SK-N-MC (cell line): ENCODE measurements at regions not wholly inside any gene's neighbourhood (a gene's known extent, or its start where the extent isn't known, plus 50 kb on each side); places are given as distances from the start of the nearest gene placed in this dataset.
"Not testable (repeated sequence)": the region's sequence is repeated elsewhere in the genome, so short reads cannot be mapped to it uniquely, and the experiment has no call there.

Experiments
- EZH2 ChIP-seq: fragments of 200-600 bp; sonication (generic); IDR thresholded peaks from one replicate; pipeline ENCODE4 v1.6.1; 2017; ENCODE audit warnings: antibody characterized with exemption
- POLR2AphosphoS5 ChIP-seq: IDR thresholded peaks from 2 replicates; pipeline ENCODE4 v1.6.1; 2012; ENCODE audit warnings: mild to moderate bottlenecking, low read depth, low read length, borderline replicate concordance

GRCh38 chr5:60473027-60473426 lies 226.9 kb downstream of the DEPDC1B start:
- not testable (repeated sequence) for TF ChIP-seq EZH2, POLR2AphosphoS5
